Prostate gland (tissue), 2 donors: ENCODE measurements at regions not wholly inside any gene's neighbourhood (a gene's known extent, or its start where the extent isn't known, plus 50 kb on each side); places are given as distances from the start of the nearest gene placed in this dataset.

Experiments
- POLR2A ChIP-seq: fragments of 450-650 bp; IDR thresholded peaks from one replicate; pipeline ENCODE4 v1.6.1; 2016; ENCODE audit warnings: antibody characterized with exemption, mild to moderate bottlenecking
- POLR2AphosphoS5 ChIP-seq: sonication (generic); formaldehyde crosslinking; IDR thresholded peaks from one replicate; pipeline ENCODE4 v1.6.1; 2017; ENCODE audit warnings: antibody characterized with exemption
- TF ChIP-seq, protein P1 (sequence below), 4 experiments: fragments of 200-600 bp in 2 of 4; fragments of 450-650 bp in 2 of 4; sonication (generic) in 2 of 4; IDR thresholded peaks; 1 replicate in 3 of 4; 2 replicates in 1 of 4; pipeline ENCODE4 v1.5.1; 2016 to 2019; ENCODE audit warnings: antibody characterized with exemption in 4 of 4, mild to moderate bottlenecking in 2 of 4, moderate library complexity in 2 of 4

DNA sequence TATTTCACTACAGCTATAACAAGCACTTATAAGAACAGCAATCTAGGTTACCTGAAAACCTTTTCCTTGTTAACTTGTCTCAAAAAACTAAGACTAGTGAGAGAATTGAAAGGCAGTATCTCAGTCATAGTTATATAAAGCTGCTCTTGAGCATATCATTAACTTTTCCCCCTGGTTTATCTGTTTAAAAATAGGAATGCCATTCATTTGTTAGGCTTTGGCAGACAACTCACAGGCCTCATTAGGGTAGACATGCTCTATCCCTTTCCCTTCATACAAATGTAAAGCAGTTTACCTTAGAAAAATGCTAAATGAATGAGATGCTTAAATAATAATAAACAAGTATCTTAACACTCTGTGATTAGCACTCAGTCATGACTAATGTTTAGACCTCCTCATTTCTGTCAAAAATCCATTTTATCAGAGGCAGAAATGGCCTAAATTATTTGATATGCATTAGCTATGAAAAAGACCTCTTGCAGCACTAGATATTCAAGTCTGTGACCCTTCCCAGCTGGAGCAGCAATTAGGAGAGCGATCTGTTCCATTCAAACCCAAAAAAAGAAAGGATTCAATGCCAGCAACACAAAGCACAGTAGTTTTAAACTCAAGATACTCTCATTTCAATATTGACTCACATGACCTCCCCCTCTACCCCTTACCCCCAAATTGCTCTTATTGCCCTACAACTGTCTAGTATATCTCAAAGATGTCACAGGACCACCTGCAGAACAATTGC is 1578.8 kb upstream of the WWC1 start:
- TF ChIP-seq, protein P1, sequence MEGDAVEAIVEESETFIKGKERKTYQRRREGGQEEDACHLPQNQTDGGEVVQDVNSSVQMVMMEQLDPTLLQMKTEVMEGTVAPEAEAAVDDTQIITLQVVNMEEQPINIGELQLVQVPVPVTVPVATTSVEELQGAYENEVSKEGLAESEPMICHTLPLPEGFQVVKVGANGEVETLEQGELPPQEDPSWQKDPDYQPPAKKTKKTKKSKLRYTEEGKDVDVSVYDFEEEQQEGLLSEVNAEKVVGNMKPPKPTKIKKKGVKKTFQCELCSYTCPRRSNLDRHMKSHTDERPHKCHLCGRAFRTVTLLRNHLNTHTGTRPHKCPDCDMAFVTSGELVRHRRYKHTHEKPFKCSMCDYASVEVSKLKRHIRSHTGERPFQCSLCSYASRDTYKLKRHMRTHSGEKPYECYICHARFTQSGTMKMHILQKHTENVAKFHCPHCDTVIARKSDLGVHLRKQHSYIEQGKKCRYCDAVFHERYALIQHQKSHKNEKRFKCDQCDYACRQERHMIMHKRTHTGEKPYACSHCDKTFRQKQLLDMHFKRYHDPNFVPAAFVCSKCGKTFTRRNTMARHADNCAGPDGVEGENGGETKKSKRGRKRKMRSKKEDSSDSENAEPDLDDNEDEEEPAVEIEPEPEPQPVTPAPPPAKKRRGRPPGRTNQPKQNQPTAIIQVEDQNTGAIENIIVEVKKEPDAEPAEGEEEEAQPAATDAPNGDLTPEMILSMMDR (IDR thresholded peaks at IDR 0.05): no peak
- no peak for TF ChIP-seq POLR2A
- TF ChIP-seq POLR2AphosphoS5: no peak
